PFSK-1 (cell line): ENCODE measurements at regions not wholly inside any gene's neighbourhood (a gene's known extent, or its start where the extent isn't known, plus 50 kb on each side); places are given as distances from the start of the nearest gene placed in this dataset.

Experiments
- FOXP2 ChIP-seq: optimal IDR thresholded peaks from 2 replicates; pipeline ENCODE3; 2011; ENCODE audit warnings: borderline replicate concordance, control low read depth, inconsistent platforms; ENCODE audit not compliant: insufficient read depth; ENCODE audit errors: extremely low read length, extremely low read depth
- POLR2AphosphoS5 ChIP-seq: IDR thresholded peaks from 2 replicates; pipeline ENCODE4 v1.6.1; 2012; ENCODE audit warnings: low read depth, mild to moderate bottlenecking, control low read depth, low read length, moderate library complexity
- SIN3A ChIP-seq: IDR thresholded peaks from 2 replicates; pipeline ENCODE4 v1.6.1; 2012; ENCODE audit warnings: mild to moderate bottlenecking, low read length, moderate library complexity, borderline replicate concordance; ENCODE audit not compliant: insufficient read depth
- TF ChIP-seq, protein P1 (sequence below), 2 experiments: IDR thresholded peaks; 2 replicates each; pipeline versions ENCODE4 v1.6.1 to v1.8.0; 2011 to 2012; ENCODE audit warnings: low read depth in 2 of 2, low read length in 2 of 2, control low read depth in 1 of 2, inconsistent platforms in 1 of 2, mild to moderate bottlenecking in 1 of 2, moderate library complexity in 1 of 2; ENCODE audit not compliant: insufficient read depth in 1 of 2

GRCh38 chr6:145090801-145091585, 644.3 kb downstream of the EPM2A start:
- TF ChIP-seq POLR2AphosphoS5 (no peak), SIN3A (no peak), FOXP2 (no peak)
- TF ChIP-seq, protein P1, sequence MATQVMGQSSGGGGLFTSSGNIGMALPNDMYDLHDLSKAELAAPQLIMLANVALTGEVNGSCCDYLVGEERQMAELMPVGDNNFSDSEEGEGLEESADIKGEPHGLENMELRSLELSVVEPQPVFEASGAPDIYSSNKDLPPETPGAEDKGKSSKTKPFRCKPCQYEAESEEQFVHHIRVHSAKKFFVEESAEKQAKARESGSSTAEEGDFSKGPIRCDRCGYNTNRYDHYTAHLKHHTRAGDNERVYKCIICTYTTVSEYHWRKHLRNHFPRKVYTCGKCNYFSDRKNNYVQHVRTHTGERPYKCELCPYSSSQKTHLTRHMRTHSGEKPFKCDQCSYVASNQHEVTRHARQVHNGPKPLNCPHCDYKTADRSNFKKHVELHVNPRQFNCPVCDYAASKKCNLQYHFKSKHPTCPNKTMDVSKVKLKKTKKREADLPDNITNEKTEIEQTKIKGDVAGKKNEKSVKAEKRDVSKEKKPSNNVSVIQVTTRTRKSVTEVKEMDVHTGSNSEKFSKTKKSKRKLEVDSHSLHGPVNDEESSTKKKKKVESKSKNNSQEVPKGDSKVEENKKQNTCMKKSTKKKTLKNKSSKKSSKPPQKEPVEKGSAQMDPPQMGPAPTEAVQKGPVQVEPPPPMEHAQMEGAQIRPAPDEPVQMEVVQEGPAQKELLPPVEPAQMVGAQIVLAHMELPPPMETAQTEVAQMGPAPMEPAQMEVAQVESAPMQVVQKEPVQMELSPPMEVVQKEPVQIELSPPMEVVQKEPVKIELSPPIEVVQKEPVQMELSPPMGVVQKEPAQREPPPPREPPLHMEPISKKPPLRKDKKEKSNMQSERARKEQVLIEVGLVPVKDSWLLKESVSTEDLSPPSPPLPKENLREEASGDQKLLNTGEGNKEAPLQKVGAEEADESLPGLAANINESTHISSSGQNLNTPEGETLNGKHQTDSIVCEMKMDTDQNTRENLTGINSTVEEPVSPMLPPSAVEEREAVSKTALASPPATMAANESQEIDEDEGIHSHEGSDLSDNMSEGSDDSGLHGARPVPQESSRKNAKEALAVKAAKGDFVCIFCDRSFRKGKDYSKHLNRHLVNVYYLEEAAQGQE (IDR thresholded peaks at IDR 0.05; ENCODE audit: insufficient read depth in 1 of 2, low read depth in 2 of 2, low read length in 2 of 2) = no peak
